Aorta (tissue), 5 donors: ENCODE measurements at regions not wholly inside any gene's neighbourhood (a gene's known extent, or its start where the extent isn't known, plus 50 kb on each side); places are given as distances from the start of the nearest gene placed in this dataset.

ENCODE experiments used
- ATAC-seq: fragments of 200-7000 bp; cut with Tn5 transposase; one replicate; pipeline ENCODE4 v1.9.1; 2022; ENCODE audit warnings: moderate library complexity; ENCODE audit not compliant: low FRiP score
- DNase-seq, 2 donors: peaks; one replicate each; pipeline ENCODE4 v3.0.0-alpha.2; 2020
- H3K27ac ChIP-seq, 2 donors: one replicate each; pipeline ENCODE4 v1.5.1; 2013; ENCODE audit warnings: low read length in 2 of 2, mild to moderate bottlenecking in 2 of 2, moderate library complexity in 2 of 2, control low read depth in 1 of 2, inconsistent platforms in 1 of 2, low read depth in 1 of 2
- H3K27me3 ChIP-seq, 2 donors: one replicate each; pipeline ENCODE4 v1.6.1; 2013; ENCODE audit warnings: control low read depth in 1 of 2, low read length in 1 of 2, mild to moderate bottlenecking in 1 of 2, moderate library complexity in 1 of 2; ENCODE audit not compliant: insufficient read depth in 2 of 2, control insufficient read depth in 1 of 2
- H3K36me3 ChIP-seq, 2 donors: one replicate each; pipeline ENCODE4 v1.6.1; 2013; ENCODE audit warnings: control low read depth in 1 of 2, low read length in 1 of 2, mild to moderate bottlenecking in 1 of 2; ENCODE audit not compliant: insufficient read depth in 2 of 2, control insufficient read depth in 1 of 2
- H3K4me1 ChIP-seq, 2 donors: one replicate each; pipeline ENCODE4 v1.6.1; 2013; ENCODE audit warnings: low read length in 2 of 2, control low read depth in 1 of 2, mild to moderate bottlenecking in 1 of 2, moderate library complexity in 1 of 2; ENCODE audit not compliant: insufficient read depth in 2 of 2, control insufficient read depth in 1 of 2
- H3K4me3 ChIP-seq, 2 donors: one replicate each; pipeline ENCODE4 v1.5.1; 2013; ENCODE audit warnings: low read length in 2 of 2, control low read depth in 1 of 2, mild to moderate bottlenecking in 1 of 2
- H3K9me3 ChIP-seq: one replicate; pipeline ENCODE4 v1.6.1; 2013; ENCODE audit warnings: mild to moderate bottlenecking, low read length; ENCODE audit not compliant: control insufficient read depth
- WGBS, 2 donors: extraction: QIAGEN DNeasy Blood & Tissue Kit; methylation state at CpG; one replicate each; pipeline ENCODE4 v1.1.7; 2013; 5-methylcytosine and 5-hydroxymethylcytosine counted together
- intact Hi-C, 2 donors: fragments of 100-400 bp; cut with DNase I; formaldehyde crosslinking; loops; one replicate each; pipeline versions ENCODE4 v1.14.2 to v1.15.0; 2022
- donor health status: healthy with polysubstance abuse.
- donor health status: Bipolar disorder and iron deficiency.
- donor health status: DM: no; HTN: no; CAD: no.
- donor health status: DM: no; HTN: no; CAD: no.
- donor health status: DM: yes; HTN: yes; CAD: no.

GRCh38 chr4:37126051-37126450, 118.5 kb upstream of the NWD2 start:
- ATAC-seq (no peak), DNase-seq (no peak)
- no peaks in the 10 kb centered on the region for H3K9me3 ChIP-seq
- H3K27me3 ChIP-seq, result no peaks in the 10 kb centered on the region
- H3K4me1 ChIP-seq, result no peaks in the 10 kb centered on the region
- intact Hi-C loops, result no loop called here
- no peak overlapping the region for H3K4me3 ChIP-seq
- H3K27ac ChIP-seq, result no peak overlapping the region
- H3K36me3 ChIP-seq, result no peaks in the 10 kb centered on the region

- H3K27ac ChIP-seq, result no peak overlapping the region
- ATAC-seq, result no peak
- H3K36me3 ChIP-seq, result no peaks in the 10 kb centered on the region
- 57 to 71% methylated on average over 2 of the region's 2 CpGs for WGBS, 2 donors
- intact Hi-C loops, result no loop called here
- no peaks in the 10 kb centered on the region for H3K4me1 ChIP-seq
- H3K27me3 ChIP-seq, result no peaks in the 10 kb centered on the region
- no peak overlapping the region for H3K4me3 ChIP-seq
- H3K9me3 ChIP-seq, result no peaks in the 10 kb centered on the region
- DNase-seq, result no peak
Observed at GRCh38 chr4:37130465-37130864, 114.1 kb upstream of the NWD2 start.

GRCh38 chr4:37132351-37132974, 112.1 kb upstream of the NWD2 start:
- intact Hi-C loops, result no loop called here
- no peak for ATAC-seq

GRCh38 chr4:37132975-37133360, 111.6 kb upstream of the NWD2 start:
- no peak for DNase-seq
- Histone ChIP-seq H3K9me3 (no peaks in the 10 kb centered on the region), H3K4me1 (no peaks in the 10 kb centered on the region), H3K27me3 (no peaks in the 10 kb centered on the region), H3K27ac (no peak overlapping the region), H3K4me3 (no peak overlapping the region), H3K36me3 (no peaks in the 10 kb centered on the region)
- WGBS, 2 donors, result 75 to 78% methylated on average over 1 of the region's 1 CpG
- intact Hi-C loops, result no loop called here
- ATAC-seq, result no peak

More at GRCh38 chr4:37132351-37132974, 112.1 kb upstream of the NWD2 start:
- no peak for DNase-seq
- Histone ChIP-seq H3K36me3 (no peaks in the 10 kb centered on the region), H3K27ac (no peak overlapping the region), H3K4me3 (no peak overlapping the region), H3K4me1 (no peaks in the 10 kb centered on the region), H3K27me3 (no peaks in the 10 kb centered on the region), H3K9me3 (no peaks in the 10 kb centered on the region)

- DNase-seq (no peak), ATAC-seq (no peak)
- Histone ChIP-seq H3K36me3 (no peaks in the 10 kb centered on the region), H3K4me1 (no peaks in the 10 kb centered on the region), H3K27ac (no peak overlapping the region), H3K9me3 (no peaks in the 10 kb centered on the region), H3K4me3 (no peak overlapping the region), H3K27me3 (no peaks in the 10 kb centered on the region)
- intact Hi-C loops, result no loop called here
- 59 to 62% methylated on average over 2 of the region's 2 CpGs for WGBS, 2 donors
Observed at GRCh38 chr4:37138019-37138653, 106.4 kb upstream of the NWD2 start.

GRCh38 chr4:37138789-37139188, 105.8 kb upstream of the NWD2 start:
- H3K4me1 ChIP-seq, result no peaks in the 10 kb centered on the region
- no peak for DNase-seq
- no peak overlapping the region for H3K27ac ChIP-seq
- no peaks in the 10 kb centered on the region for H3K36me3 ChIP-seq
- 39 to 49% methylated on average over 2 of the region's 2 CpGs for WGBS, 2 donors
- no peaks in the 10 kb centered on the region for H3K9me3 ChIP-seq
- ATAC-seq, result no peak
- intact Hi-C loops, result no loop called here
- no peak overlapping the region for H3K4me3 ChIP-seq
- H3K27me3 ChIP-seq, result no peaks in the 10 kb centered on the region

GRCh38 chr4:37139987-37140386, 104.6 kb upstream of the NWD2 start:
- H3K36me3 ChIP-seq, result no peaks in the 10 kb centered on the region
- no peak for ATAC-seq
- intact Hi-C loops, result no loop called here
- no peak for DNase-seq
- no peaks in the 10 kb centered on the region for H3K4me1 ChIP-seq
- H3K27me3 ChIP-seq, result no peaks in the 10 kb centered on the region
- no peak overlapping the region for H3K4me3 ChIP-seq
- 23 to 28% methylated on average over 1 of the region's 1 CpG for WGBS, 2 donors
- no peak overlapping the region for H3K27ac ChIP-seq
- no peaks in the 10 kb centered on the region for H3K9me3 ChIP-seq

GRCh38 chr4:37146260-37146659, 98.3 kb upstream of the NWD2 start:
- whole genome bisulfite sequencing, 2 donors, result 69% methylated on average over 2 of the region's 2 CpGs

GRCh38 chr4:37157476-37158167, 86.9 kb upstream of the NWD2 start:
- WGBS, 2 donors, result 59 to 80% methylated on average over 2 of the region's 2 CpGs
- no peak for DNase-seq
- ATAC-seq, result no peak

More at GRCh38 chr4:37146260-37146659, 98.3 kb upstream of the NWD2 start:
- Histone ChIP-seq H3K36me3 (no peaks in the 10 kb centered on the region), H3K27ac (no peak overlapping the region), H3K4me1 (no peaks in the 10 kb centered on the region), H3K27me3 (no peaks in the 10 kb centered on the region), H3K4me3 (no peak overlapping the region), H3K9me3 (no peaks in the 10 kb centered on the region)
- intact Hi-C loops, result no loop called here
- DNase-seq (no peak), ATAC-seq (no peak)

More at GRCh38 chr4:37157476-37158167, 86.9 kb upstream of the NWD2 start:
- Histone ChIP-seq H3K4me1 (no peaks in the 10 kb centered on the region), H3K27ac (no peak overlapping the region), H3K4me3 (no peak overlapping the region), H3K27me3 (peaks cover 0 to 2% of the 10 kb centered on the region in 2 donors), H3K36me3 (no peaks in the 10 kb centered on the region), H3K9me3 (peaks cover 1% of the 10 kb centered on the region)
- intact Hi-C loops, result no loop called here
